Neural cell (in vitro differentiated cells): ENCODE measurements at regions not wholly inside any gene's neighbourhood (a gene's known extent, or its start where the extent isn't known, plus 50 kb on each side); places are given as distances from the start of the nearest gene placed in this dataset.

Experiments used
- H2AFZ ChIP-seq: fragments of 200-600, 300-800 bp; sonication (generic), shearing (Covaris generic); 2 replicates; pipeline ENCODE4 v1.6.0; 2014; ENCODE audit warnings: low read depth, mild to moderate bottlenecking, antibody characterized with exemption, low read length, moderate library complexity
- H3F3A ChIP-seq: fragments of 200-600 bp; shearing (Covaris generic); 2 replicates; pipeline ENCODE4 v1.6.1; 2016; ENCODE audit warnings: mild to moderate bottlenecking, moderate library complexity, mixed read lengths, antibody characterized with exemption, low read length; ENCODE audit not compliant: insufficient read depth, poor library complexity, severe bottlenecking
- H3K27ac ChIP-seq: fragments of 200-600, 300-800 bp; sonication (generic), shearing (Covaris generic); 2 replicates; pipeline ENCODE4 v1.5.1; 2014; ENCODE audit warnings: mild to moderate bottlenecking, low read length, moderate library complexity
- H3K27me3 ChIP-seq: fragments of 300-800, 200-600 bp; sonication (generic), shearing (Covaris generic); 2 replicates; pipeline ENCODE4 v1.6.0; 2014; ENCODE audit warnings: mild to moderate bottlenecking, low read depth, low read length, moderate library complexity; ENCODE audit not compliant: insufficient read depth
- H3K36me3 ChIP-seq: fragments of 300-800, 200-600 bp; sonication (generic), shearing (Covaris generic); 2 replicates; pipeline ENCODE4 v1.5.1; 2014; ENCODE audit warnings: mild to moderate bottlenecking, antibody characterized with exemption, low read length, moderate library complexity; ENCODE audit not compliant: insufficient read depth
- H3K4me2 ChIP-seq: fragments of 300-800, 200-600 bp; sonication (generic), shearing (Covaris generic); 2 replicates; pipeline ENCODE4 v1.6.0; 2014; ENCODE audit warnings: mild to moderate bottlenecking, low read length
- H3K4me3 ChIP-seq: fragments of 300-800, 200-600 bp; sonication (generic), shearing (Covaris generic); 2 replicates; pipeline ENCODE4 v1.5.1; 2014; ENCODE audit warnings: mild to moderate bottlenecking, low read length, moderate library complexity
- H3K79me2 ChIP-seq: fragments of 200-600 bp; shearing (Covaris generic); replicated peaks from 2 replicates; pipeline ENCODE4 v1.6.0; 2014; ENCODE audit warnings: mild to moderate bottlenecking, low read length, moderate library complexity; ENCODE audit not compliant: insufficient read depth
- H3K9ac ChIP-seq: fragments of 300-800, 200-600 bp; sonication (generic), shearing (Covaris generic); 2 replicates; pipeline ENCODE4 v1.6.1; 2016; ENCODE audit warnings: mild to moderate bottlenecking, low read length, mixed read lengths
- H3K9me2 ChIP-seq: fragments of 200-600 bp; shearing (Covaris generic); 2 replicates; pipeline ENCODE4 v1.6.1; 2016; ENCODE audit warnings: mild to moderate bottlenecking, low read length, mixed read lengths; ENCODE audit not compliant: insufficient read depth
- H3K9me3 ChIP-seq: fragments of 200-600, 300-800 bp; sonication (generic), shearing (Covaris generic); 2 replicates; pipeline ENCODE4 v1.6.1; 2016; ENCODE audit warnings: mild to moderate bottlenecking, mixed run types, low read length, moderate library complexity, mixed read lengths
- H4K20me1 ChIP-seq: fragments of 200-600 bp; shearing (Covaris generic); 2 replicates; pipeline ENCODE4 v1.6.1; 2016; ENCODE audit warnings: mild to moderate bottlenecking, mixed run types; ENCODE audit not compliant: insufficient read depth
- EP300 ChIP-seq: fragments of 450-650 bp; conservative IDR thresholded peaks from 2 replicates; pipeline ENCODE4 v1.6.1; 2014; ENCODE audit warnings: antibody characterized with exemption, mild to moderate bottlenecking, moderate library complexity; ENCODE audit not compliant: poor library complexity, severe bottlenecking
- EZH2 ChIP-seq: fragments of 200-600, 300-800 bp; shearing (Covaris generic), sonication (generic); IDR thresholded peaks from 2 replicates; pipeline ENCODE4 v1.6.1; 2014; ENCODE audit warnings: antibody characterized with exemption, low read length, borderline replicate concordance, mild to moderate bottlenecking; ENCODE audit not compliant: insufficient read depth, poor library complexity, severe bottlenecking
- MXI1 ChIP-seq: fragments of 450-650 bp; conservative IDR thresholded peaks from 2 replicates; pipeline ENCODE4 v1.6.1; 2014; ENCODE audit warnings: antibody characterized with exemption, mild to moderate bottlenecking; ENCODE audit not compliant: poor library complexity, severe bottlenecking
- POLR2AphosphoS5 ChIP-seq: IDR thresholded peaks from 2 replicates; pipeline ENCODE4 v1.6.1; 2012
- RAD21 ChIP-seq: fragments of 450-650 bp; conservative IDR thresholded peaks from 2 replicates; pipeline ENCODE4 v1.6.1; 2014; ENCODE audit warnings: antibody characterized with exemption, mild to moderate bottlenecking, moderate library complexity
- SMC3 ChIP-seq: fragments of 450-650 bp; conservative IDR thresholded peaks from 2 replicates; pipeline ENCODE4 v1.6.1; 2014; ENCODE audit warnings: antibody characterized with exemption, mild to moderate bottlenecking, moderate library complexity; ENCODE audit not compliant: poor library complexity
- TAF1 ChIP-seq: IDR thresholded peaks from 2 replicates; pipeline ENCODE4 v1.6.1; 2012; ENCODE audit warnings: low read depth
- TF ChIP-seq, protein P1 (sequence below): IDR thresholded peaks from 2 replicates; pipeline ENCODE4 v1.6.1; 2012; ENCODE audit warnings: borderline replicate concordance
- TF ChIP-seq, protein P2 (sequence below): fragments of 450-650 bp; IDR thresholded peaks from 2 replicates; pipeline ENCODE4 v1.5.1; 2014; ENCODE audit warnings: antibody characterized with exemption, mild to moderate bottlenecking, moderate library complexity; ENCODE audit not compliant: poor library complexity, severe bottlenecking

DNA sequence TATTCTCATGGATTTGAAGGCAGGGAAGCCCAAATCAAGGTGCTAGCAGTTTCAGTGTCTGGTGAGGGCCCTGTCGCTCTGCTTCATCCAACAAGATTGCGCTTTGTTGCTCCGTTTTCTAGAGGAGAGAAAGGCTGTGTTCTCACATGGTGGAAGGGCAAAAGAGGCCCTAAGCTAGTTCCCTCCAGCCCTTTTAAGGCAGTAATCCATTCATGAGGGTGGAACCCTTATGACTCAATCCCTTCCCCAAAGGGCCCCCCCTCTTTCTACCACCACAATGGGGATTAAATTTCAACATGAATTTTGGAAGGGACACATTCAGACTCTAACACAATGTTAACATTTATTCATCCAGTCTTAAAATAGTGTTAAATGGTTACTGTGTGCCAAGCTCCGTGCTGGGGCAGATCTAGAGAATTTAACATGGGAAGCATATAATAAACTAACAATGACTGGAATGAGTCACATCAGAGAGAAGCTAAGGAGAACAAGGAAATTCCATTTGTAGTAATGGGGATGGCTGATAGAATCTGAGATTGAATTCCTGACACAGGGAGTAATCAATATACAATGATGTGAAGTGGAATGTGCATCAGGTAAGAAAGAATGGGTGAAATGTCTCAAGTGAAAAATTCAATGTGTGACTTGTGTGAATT lies 382.8 kb upstream of the ZNF608 start:
- Histone ChIP-seq H3K4me2 (no peak overlapping the region), H3K36me3 (no peaks in the 10 kb centered on the region), H3K79me2 (no peaks in the 10 kb centered on the region), H3F3A (no peaks in the 10 kb centered on the region), H3K9me3 (no peaks in the 10 kb centered on the region), H3K27me3 (no peaks in the 10 kb centered on the region), H3K9me2 (no peaks in the 10 kb centered on the region), H2AFZ (no peak overlapping the region), H3K9ac (no peak overlapping the region), H3K4me3 (no peak overlapping the region), H4K20me1 (no peaks in the 10 kb centered on the region), H3K27ac (no peak overlapping the region)
- TF ChIP-seq EZH2 (no peak), TAF1 (no peak)

DNA sequence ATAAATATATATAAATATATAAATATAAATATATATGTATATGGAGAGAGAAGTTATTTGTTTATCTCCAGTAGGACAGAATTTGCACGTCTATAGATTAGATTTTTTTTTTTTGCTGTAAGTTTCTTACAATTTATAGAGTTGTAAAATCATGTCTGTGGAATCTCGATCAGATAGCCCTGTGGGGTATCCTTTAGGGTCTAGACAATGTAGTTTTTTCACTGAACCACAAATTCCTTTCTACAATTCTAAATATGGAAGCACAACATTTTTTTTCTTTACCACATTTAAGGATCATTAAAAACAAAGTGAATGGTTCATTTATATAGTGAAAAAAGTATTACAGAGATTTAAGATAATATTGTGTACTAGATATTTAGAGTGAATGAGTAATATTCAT lies 384.2 kb upstream of the ZNF608 start:
- TF ChIP-seq POLR2AphosphoS5, result no peak
- TF ChIP-seq, protein P1, sequence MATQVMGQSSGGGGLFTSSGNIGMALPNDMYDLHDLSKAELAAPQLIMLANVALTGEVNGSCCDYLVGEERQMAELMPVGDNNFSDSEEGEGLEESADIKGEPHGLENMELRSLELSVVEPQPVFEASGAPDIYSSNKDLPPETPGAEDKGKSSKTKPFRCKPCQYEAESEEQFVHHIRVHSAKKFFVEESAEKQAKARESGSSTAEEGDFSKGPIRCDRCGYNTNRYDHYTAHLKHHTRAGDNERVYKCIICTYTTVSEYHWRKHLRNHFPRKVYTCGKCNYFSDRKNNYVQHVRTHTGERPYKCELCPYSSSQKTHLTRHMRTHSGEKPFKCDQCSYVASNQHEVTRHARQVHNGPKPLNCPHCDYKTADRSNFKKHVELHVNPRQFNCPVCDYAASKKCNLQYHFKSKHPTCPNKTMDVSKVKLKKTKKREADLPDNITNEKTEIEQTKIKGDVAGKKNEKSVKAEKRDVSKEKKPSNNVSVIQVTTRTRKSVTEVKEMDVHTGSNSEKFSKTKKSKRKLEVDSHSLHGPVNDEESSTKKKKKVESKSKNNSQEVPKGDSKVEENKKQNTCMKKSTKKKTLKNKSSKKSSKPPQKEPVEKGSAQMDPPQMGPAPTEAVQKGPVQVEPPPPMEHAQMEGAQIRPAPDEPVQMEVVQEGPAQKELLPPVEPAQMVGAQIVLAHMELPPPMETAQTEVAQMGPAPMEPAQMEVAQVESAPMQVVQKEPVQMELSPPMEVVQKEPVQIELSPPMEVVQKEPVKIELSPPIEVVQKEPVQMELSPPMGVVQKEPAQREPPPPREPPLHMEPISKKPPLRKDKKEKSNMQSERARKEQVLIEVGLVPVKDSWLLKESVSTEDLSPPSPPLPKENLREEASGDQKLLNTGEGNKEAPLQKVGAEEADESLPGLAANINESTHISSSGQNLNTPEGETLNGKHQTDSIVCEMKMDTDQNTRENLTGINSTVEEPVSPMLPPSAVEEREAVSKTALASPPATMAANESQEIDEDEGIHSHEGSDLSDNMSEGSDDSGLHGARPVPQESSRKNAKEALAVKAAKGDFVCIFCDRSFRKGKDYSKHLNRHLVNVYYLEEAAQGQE, result no peak
- TF ChIP-seq RAD21, result no peak
- TF ChIP-seq EP300, result no peak
- TF ChIP-seq EZH2, result no peak
- no peak for TF ChIP-seq MXI1
- Histone ChIP-seq H3K27me3 (no peaks in the 10 kb centered on the region), H3F3A (no peaks in the 10 kb centered on the region), H3K9ac (no peak overlapping the region), H2AFZ (no peak overlapping the region), H3K9me2 (no peaks in the 10 kb centered on the region), H3K79me2 (no peaks in the 10 kb centered on the region), H3K27ac (no peak overlapping the region), H3K36me3 (no peaks in the 10 kb centered on the region), H4K20me1 (no peaks in the 10 kb centered on the region), H3K9me3 (no peaks in the 10 kb centered on the region), H3K4me2 (no peak overlapping the region), H3K4me3 (no peak overlapping the region)

DNA sequence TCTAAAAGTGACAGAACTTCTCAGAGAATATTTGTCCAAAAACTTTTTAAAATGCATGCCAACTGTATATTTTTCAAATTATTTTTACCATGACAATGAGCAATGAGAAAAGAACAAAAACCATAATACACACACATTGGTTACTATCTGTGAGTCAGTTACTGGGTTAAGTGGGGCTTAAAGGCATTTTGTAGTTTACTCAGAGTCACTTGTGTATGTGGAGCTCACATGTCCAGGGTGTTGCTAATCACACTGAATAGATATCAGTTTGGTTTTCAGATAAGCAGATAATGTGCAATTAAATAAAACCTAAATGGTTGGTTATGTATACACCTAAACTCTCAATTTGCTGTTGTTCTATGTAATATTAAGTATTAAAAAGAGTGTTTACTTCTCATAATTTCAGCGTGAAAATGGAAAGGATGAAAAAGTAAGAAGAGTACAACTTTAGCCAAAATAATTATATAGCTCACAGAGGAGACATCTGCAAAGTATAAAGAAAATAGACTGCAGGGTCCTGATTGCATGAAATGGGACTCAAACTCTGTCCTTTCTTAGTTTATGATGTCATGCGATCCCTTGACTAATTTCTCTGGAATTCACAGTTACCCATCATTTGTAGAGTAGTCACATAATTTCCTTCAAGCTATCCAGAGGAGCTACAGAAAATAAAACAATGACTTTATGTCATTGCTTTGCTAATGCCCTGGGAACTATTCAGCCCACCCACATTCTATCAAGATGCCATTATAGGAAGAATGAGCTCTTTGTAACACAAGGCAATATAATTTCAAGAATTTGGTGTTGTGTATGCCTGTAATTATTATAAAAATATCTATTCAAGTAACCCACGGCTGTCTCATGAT lies 388.0 kb upstream of the ZNF608 start:
- no peaks in the 10 kb centered on the region for H3K79me2 ChIP-seq
- no peak overlapping the region for H3K4me3 ChIP-seq
- no peak overlapping the region for H3K9ac ChIP-seq
- no peak overlapping the region for H2AFZ ChIP-seq
- H3K4me2 ChIP-seq, result no peak overlapping the region
- H3K9me2 ChIP-seq, result no peaks in the 10 kb centered on the region
- H3K27ac ChIP-seq, result no peak overlapping the region
- H3K27me3 ChIP-seq, result no peaks in the 10 kb centered on the region
- H3F3A ChIP-seq, result no peaks in the 10 kb centered on the region
- no peaks in the 10 kb centered on the region for H4K20me1 ChIP-seq
- no peaks in the 10 kb centered on the region for H3K9me3 ChIP-seq
- no peak for TF ChIP-seq EZH2
- TF ChIP-seq, protein P2, sequence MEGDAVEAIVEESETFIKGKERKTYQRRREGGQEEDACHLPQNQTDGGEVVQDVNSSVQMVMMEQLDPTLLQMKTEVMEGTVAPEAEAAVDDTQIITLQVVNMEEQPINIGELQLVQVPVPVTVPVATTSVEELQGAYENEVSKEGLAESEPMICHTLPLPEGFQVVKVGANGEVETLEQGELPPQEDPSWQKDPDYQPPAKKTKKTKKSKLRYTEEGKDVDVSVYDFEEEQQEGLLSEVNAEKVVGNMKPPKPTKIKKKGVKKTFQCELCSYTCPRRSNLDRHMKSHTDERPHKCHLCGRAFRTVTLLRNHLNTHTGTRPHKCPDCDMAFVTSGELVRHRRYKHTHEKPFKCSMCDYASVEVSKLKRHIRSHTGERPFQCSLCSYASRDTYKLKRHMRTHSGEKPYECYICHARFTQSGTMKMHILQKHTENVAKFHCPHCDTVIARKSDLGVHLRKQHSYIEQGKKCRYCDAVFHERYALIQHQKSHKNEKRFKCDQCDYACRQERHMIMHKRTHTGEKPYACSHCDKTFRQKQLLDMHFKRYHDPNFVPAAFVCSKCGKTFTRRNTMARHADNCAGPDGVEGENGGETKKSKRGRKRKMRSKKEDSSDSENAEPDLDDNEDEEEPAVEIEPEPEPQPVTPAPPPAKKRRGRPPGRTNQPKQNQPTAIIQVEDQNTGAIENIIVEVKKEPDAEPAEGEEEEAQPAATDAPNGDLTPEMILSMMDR, result no peak
- TF ChIP-seq, protein P1, result no peak
- TF ChIP-seq RAD21, result no peak
- TF ChIP-seq EP300, result no peak
- no peak for TF ChIP-seq TAF1
- no peak for TF ChIP-seq SMC3
- TF ChIP-seq POLR2AphosphoS5, result no peak
- TF ChIP-seq MXI1, result no peak
- no peaks in the 10 kb centered on the region for H3K36me3 ChIP-seq
